Breast epithelium (tissue), 3 donors: ENCODE measurements at regions not wholly inside any gene's neighbourhood (a gene's known extent, or its start where the extent isn't known, plus 50 kb on each side); places are given as distances from the start of the nearest gene placed in this dataset.

Source experiments
- POLR2AphosphoS5 ChIP-seq, 3 donors: sonication (generic); formaldehyde crosslinking; IDR thresholded peaks; one replicate each; pipeline ENCODE4 v1.6.1; 2017; ENCODE audit warnings: antibody characterized with exemption in 3 of 3
- TF ChIP-seq, protein P1 (sequence below), 3 donors: fragments of 450-650 bp; IDR thresholded peaks; one replicate each; pipeline ENCODE4 v1.5.1; 2016 to 2017; ENCODE audit warnings: antibody characterized with exemption in 3 of 3, mild to moderate bottlenecking in 3 of 3, moderate library complexity in 3 of 3

DNA sequence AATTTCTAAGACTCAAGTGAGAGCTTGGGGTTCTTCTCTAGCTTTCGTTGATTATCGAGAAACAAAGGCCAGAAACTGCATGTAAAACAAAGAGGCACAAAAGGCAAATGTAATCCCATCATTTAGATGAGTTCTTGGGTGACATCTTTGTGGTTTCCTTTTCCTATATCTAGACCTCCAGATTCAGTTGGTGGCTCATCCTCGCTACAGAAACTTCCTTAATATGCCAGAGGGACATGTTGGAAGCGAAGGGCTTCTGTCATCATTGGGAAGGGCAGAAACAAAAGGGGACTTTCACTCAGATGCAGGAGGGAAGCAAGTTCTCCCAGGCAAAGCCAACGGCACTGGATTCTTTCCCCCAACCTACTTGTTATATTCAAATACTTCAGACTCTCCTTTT is 150.6 kb upstream of the ZFHX3 start:
- TF ChIP-seq, protein P1, sequence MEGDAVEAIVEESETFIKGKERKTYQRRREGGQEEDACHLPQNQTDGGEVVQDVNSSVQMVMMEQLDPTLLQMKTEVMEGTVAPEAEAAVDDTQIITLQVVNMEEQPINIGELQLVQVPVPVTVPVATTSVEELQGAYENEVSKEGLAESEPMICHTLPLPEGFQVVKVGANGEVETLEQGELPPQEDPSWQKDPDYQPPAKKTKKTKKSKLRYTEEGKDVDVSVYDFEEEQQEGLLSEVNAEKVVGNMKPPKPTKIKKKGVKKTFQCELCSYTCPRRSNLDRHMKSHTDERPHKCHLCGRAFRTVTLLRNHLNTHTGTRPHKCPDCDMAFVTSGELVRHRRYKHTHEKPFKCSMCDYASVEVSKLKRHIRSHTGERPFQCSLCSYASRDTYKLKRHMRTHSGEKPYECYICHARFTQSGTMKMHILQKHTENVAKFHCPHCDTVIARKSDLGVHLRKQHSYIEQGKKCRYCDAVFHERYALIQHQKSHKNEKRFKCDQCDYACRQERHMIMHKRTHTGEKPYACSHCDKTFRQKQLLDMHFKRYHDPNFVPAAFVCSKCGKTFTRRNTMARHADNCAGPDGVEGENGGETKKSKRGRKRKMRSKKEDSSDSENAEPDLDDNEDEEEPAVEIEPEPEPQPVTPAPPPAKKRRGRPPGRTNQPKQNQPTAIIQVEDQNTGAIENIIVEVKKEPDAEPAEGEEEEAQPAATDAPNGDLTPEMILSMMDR (IDR thresholded peaks at IDR 0.05) = no peak
- TF ChIP-seq POLR2AphosphoS5 (IDR thresholded peaks at IDR 0.05) = no peak
